CD4-positive, alpha-beta T cell (primary cell): ENCODE measurements at regions not wholly inside any gene's neighbourhood (a gene's known extent, or its start where the extent isn't known, plus 50 kb on each side); places are given as distances from the start of the nearest gene placed in this dataset.

Experiments
- ATAC-seq: fragments of 200-7000 bp; cut with Tn5 transposase; one replicate; pipeline ENCODE4 v1.10.0; 2022; ENCODE audit warnings: mild to moderate bottlenecking; ENCODE audit not compliant: poor library complexity
- CTCF ChIA-PET: fragments of 350-600 bp; sonication (Branson Sonifier 250); formaldehyde crosslinking; loops from one replicate; lab custom pipeline; 2021; ENCODE audit warnings: antibody characterized with exemption, inconsistent platforms; lab: Charles Lee
- POLR2A ChIA-PET: fragments of 350-600 bp; sonication (Branson Sonifier 250); formaldehyde crosslinking; loops from one replicate; lab custom pipeline; 2021; ENCODE audit warnings: antibody characterized with exemption, inconsistent platforms; lab: Charles Lee
- DNase-seq, 14 experiments: peaks; one replicate each; pipeline ENCODE4 v3.0.0-alpha.2; 2013 to 2020; ENCODE audit warnings: mixed read lengths in 2 of 14
- H3K27ac ChIP-seq, 2 donors: one replicate each; pipeline versions ENCODE4 v1.5.1 to v1.7.0; 2013; ENCODE audit warnings: low read length in 2 of 2, low read depth in 1 of 2, mild to moderate bottlenecking in 1 of 2
- H3K27me3 ChIP-seq, 2 experiments: 1 replicate in 1 of 2; 2 replicates in 1 of 2; pipeline versions ENCODE4 v1.6.1 to v1.7.0; 2013; ENCODE audit warnings: low read length in 2 of 2, control low read depth in 1 of 2, mild to moderate bottlenecking in 1 of 2, moderate library complexity in 1 of 2; ENCODE audit not compliant: insufficient read depth in 2 of 2, control insufficient read depth in 1 of 2
- H3K36me3 ChIP-seq: one replicate; pipeline ENCODE4 v1.6.1; 2013; ENCODE audit warnings: low read length, control low read depth; ENCODE audit not compliant: insufficient read depth
- H3K4me1 ChIP-seq: one replicate; pipeline ENCODE4 v1.6.1; 2013; ENCODE audit warnings: low read length, control low read depth; ENCODE audit not compliant: insufficient read depth
- H3K4me3 ChIP-seq: one replicate; pipeline ENCODE4 v1.5.1; 2013; ENCODE audit warnings: mild to moderate bottlenecking, low read length, moderate library complexity
- H3K9me3 ChIP-seq, 2 experiments: 1 replicate in 1 of 2; 2 replicates in 1 of 2; pipeline versions ENCODE4 v1.6.1 to v1.7.0; 2013; ENCODE audit warnings: low read length in 2 of 2, mild to moderate bottlenecking in 2 of 2, control low read depth in 1 of 2, moderate library complexity in 1 of 2; ENCODE audit not compliant: control insufficient read depth in 1 of 2, insufficient read depth in 1 of 2
- H3K27ac Mint-ChIP-seq: one replicate; pipeline ENCODE4 v1.8.0; 2020; ENCODE audit warnings: mixed read lengths
- H3K27me3 Mint-ChIP-seq: one replicate; pipeline ENCODE4 v1.8.0; 2021; ENCODE audit warnings: mixed read lengths
- H3K36me3 Mint-ChIP-seq: one replicate; pipeline ENCODE4 v1.8.0; 2021; ENCODE audit warnings: low read depth, mixed read lengths
- H3K4me1 Mint-ChIP-seq: one replicate; pipeline ENCODE4 v1.8.0; 2021; ENCODE audit warnings: low read depth, mixed read lengths
- H3K4me3 Mint-ChIP-seq: one replicate; pipeline ENCODE4 v1.8.0; 2020; ENCODE audit warnings: mild to moderate bottlenecking, mixed read lengths
- H3K9me3 Mint-ChIP-seq: one replicate; pipeline ENCODE4 v1.8.0; 2020; ENCODE audit warnings: mixed read lengths
- CTCF ChIP-seq: fragments of 200-600 bp; IDR thresholded peaks from one replicate; pipeline ENCODE4 v1.8.0; 2022; ENCODE audit warnings: antibody characterized with exemption, mild to moderate bottlenecking
- intact Hi-C, 2 experiments: fragments of 100-400 bp; cut with DNase I in 1 of 2; cut with micrococcal nuclease in 1 of 2; formaldehyde crosslinking; loops; one replicate each; pipeline versions ENCODE4 v1.15.1 to v1.9.0; 2023 to 2025; cut with DNase I, micrococcal nuclease

DNA sequence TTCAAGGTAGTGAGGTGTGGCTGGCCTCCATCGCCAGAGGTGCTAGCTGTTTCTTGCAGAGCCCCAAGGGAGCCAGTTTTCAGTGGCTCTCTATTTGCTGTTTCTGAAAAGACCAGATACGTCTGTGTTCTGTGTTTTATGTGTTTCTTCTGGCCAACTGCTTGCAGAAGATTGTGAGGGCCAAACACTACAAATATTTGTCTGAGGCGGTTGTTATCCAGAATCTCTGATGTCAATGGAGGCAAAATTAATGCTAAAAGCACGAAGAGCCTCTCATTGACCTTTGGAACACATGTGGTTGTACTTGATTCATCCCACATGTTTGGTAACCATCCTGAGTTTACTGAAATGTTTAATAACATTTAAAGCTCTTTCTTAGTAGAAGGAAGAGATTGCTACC is 113.9 kb downstream of the CT47B1 start:
- Mint-ChIP-seq H3K27ac (no peak overlapping the region), H3K4me1 (peaks cover 9% of the 10 kb centered on the region), H3K9me3 (no peaks in the 10 kb centered on the region), H3K36me3 (no peaks in the 10 kb centered on the region), H3K4me3 (no peak overlapping the region), H3K27me3 (no peaks in the 10 kb centered on the region)
- no peaks in the 10 kb centered on the region for H3K27me3 ChIP-seq
- DNase-seq (no peak), ATAC-seq (no peak)
- POLR2A ChIA-PET: no interaction called here
- no peaks in the 10 kb centered on the region for H3K4me1 ChIP-seq
- intact Hi-C loops: loop anchor here in 1 of 2 experiments (5.0 kb wide), 1 partner anchor 80 kb away; no protein-coding TSS in a partner anchor
- H3K4me3 ChIP-seq: no peak overlapping the region
- TF ChIP-seq CTCF: no peak
- no peaks in the 10 kb centered on the region for H3K36me3 ChIP-seq
- H3K9me3 ChIP-seq: no peaks in the 10 kb centered on the region
- H3K27ac ChIP-seq: no peak overlapping the region
- CTCF ChIA-PET: no interaction called here

DNA sequence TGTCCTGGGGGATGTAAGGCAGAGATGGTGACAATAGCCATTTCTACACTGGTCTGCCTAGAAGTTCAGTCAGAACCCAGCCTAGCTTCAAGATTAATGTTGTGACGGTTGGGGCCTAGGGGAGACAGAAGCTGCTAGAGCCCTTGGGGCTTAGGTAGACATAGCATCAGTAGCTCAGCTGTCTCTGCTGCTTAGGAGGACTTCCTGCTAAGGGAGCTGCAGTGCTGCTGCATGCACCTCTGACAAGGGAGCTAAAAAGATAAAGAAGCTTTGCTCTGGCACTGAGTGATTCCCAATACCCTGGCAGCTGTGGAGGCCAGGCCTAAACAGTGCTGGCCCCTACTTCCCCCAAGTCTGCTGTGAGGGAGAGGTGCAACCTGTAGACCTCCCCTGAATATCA is 116.0 kb downstream of the CT47B1 start:
- H3K27ac ChIP-seq: no peak overlapping the region
- no peak for TF ChIP-seq CTCF
- Mint-ChIP-seq H3K27ac (peak overlapping the region; percentile 60), H3K9me3 (no peaks in the 10 kb centered on the region), H3K36me3 (no peaks in the 10 kb centered on the region), H3K4me1 (peaks cover 21% of the 10 kb centered on the region), H3K27me3 (no peaks in the 10 kb centered on the region), H3K4me3 (no peak overlapping the region)
- no peaks in the 10 kb centered on the region for H3K9me3 ChIP-seq
- intact Hi-C loops: loop anchor here in 1 of 2 experiments (5.0 to 10.0 kb wide), 2 partner anchors 77 to 95 kb away; no protein-coding TSS in a partner anchor
- ATAC-seq (peak; percentile 49), DNase-seq (no peak)
- peaks cover 3% of the 10 kb centered on the region for H3K4me1 ChIP-seq
- H3K4me3 ChIP-seq: no peak overlapping the region
- ChIA-PET POLR2A (interaction anchor here (0.6 kb wide), 1 partner anchor 12 kb away, joined by 3 read pairs; no protein-coding TSS in a partner anchor), CTCF (no interaction called here)
- no peaks in the 10 kb centered on the region for H3K36me3 ChIP-seq
- H3K27me3 ChIP-seq: no peaks in the 10 kb centered on the region

GRCh38 chrX:120755066-120755846 is 120.4 kb downstream of the CT47B1 start:
- H3K36me3 ChIP-seq: no peaks in the 10 kb centered on the region
- ATAC-seq: peak; percentile 76
- H3K27me3 Mint-ChIP-seq: no peaks in the 10 kb centered on the region
- H3K4me1 ChIP-seq: peaks cover 20% of the 10 kb centered on the region
- H3K27me3 ChIP-seq: no peaks in the 10 kb centered on the region
- H3K4me3 Mint-ChIP-seq: peak overlapping the region; percentile 0
- H3K4me1 Mint-ChIP-seq: peaks cover 48% of the 10 kb centered on the region
- H3K27ac ChIP-seq: no peak overlapping the region
- no peak for TF ChIP-seq CTCF
- H3K36me3 Mint-ChIP-seq: no peaks in the 10 kb centered on the region
- H3K27ac Mint-ChIP-seq: peak overlapping the region; percentile 64
- no peaks in the 10 kb centered on the region for H3K9me3 Mint-ChIP-seq
- H3K9me3 ChIP-seq: no peaks in the 10 kb centered on the region
- DNase-seq: peak in 8 of 14 experiments; percentile 2 to 50 (median 21)
- ChIA-PET CTCF (no interaction called here), POLR2A (no interaction called here)
- H3K4me3 ChIP-seq: no peak overlapping the region
- intact Hi-C loops: loop anchor here in 1 of 2 experiments (10.0 kb wide), 1 partner anchor 90 kb away; no protein-coding TSS in a partner anchor
